Heart left ventricle (tissue), 13 donors: ENCODE measurements at regions not wholly inside any gene's neighbourhood (a gene's known extent, or its start where the extent isn't known, plus 50 kb on each side); places are given as distances from the start of the nearest gene placed in this dataset.

Source experiments
- CTCF ChIP-seq, 12 donors: fragments of 200-600 bp; sonication (generic) in 4 of 12; IDR thresholded peaks; one replicate each; pipeline versions ENCODE4 v1.5.0 to v1.8.0; 2018 to 2022; ENCODE audit warnings: antibody characterized with exemption in 12 of 12, mild to moderate bottlenecking in 5 of 12
- POLR2A ChIP-seq, 2 donors: fragments of 450-650 bp; IDR thresholded peaks; one replicate each; pipeline ENCODE4 v1.6.1; 2017; ENCODE audit warnings: antibody characterized with exemption in 2 of 2, mild to moderate bottlenecking in 2 of 2, moderate library complexity in 2 of 2
- donor health status: ischemic (EF 13 %, LVEDD 7.1; RV severe dilation, severe dysfunction).
- donor health status: DM: no; HTN: yes; CAD: no.
- donor health status: DM: no; HTN: no; CAD: no.
- donor health status: ischemic (EF 25% LVEDD 6.9; RV normal size, moderate dysfunction).
- donor health status: ischemic (EF 25% LVEDD 5.7; RV mildly dilated, moderate dysfunction).
- donor health status: ischemic (EF 35%, LVEDD 5.7; RV mildly dilated, moderate dysfunction).
- donor health status: nonischemic (EF 11% LVEDD 7.7; RV severe dilation, severe dysfunction).
- donor health status: DM: yes; HTN: yes; CAD: no.
- donor health status: PGD.
- donor health status: ischemic (EF 29% LVEDD 5.4; RV normal size, mild dysfunction).
- donor health status: nonischemic (EF 23%, LVEDD 6.1; RV moderate dilation, normal function).

- TF ChIP-seq POLR2A (IDR thresholded peaks at IDR 0.05), result no peak
- TF ChIP-seq CTCF (IDR thresholded peaks at IDR 0.05), result no peak
Measured at GRCh38 chr2:3968736-3969135, 265.4 kb downstream of the DCDC2C start.
